GM06990 (cell line): ENCODE measurements at regions not wholly inside any gene's neighbourhood (a gene's known extent, or its start where the extent isn't known, plus 50 kb on each side); places are given as distances from the start of the nearest gene placed in this dataset.

Experiments used
- DNase-seq: peaks from one replicate; pipeline ENCODE4 v3.0.0-alpha.2; 2011; ENCODE audit not compliant: insufficient read length; ENCODE audit errors: extremely low read depth
- H3K27me3 ChIP-seq: replicated peaks from 2 replicates; pipeline ENCODE4 v1.6.0; 2011; ENCODE audit warnings: low read length; ENCODE audit not compliant: control insufficient read depth, insufficient read depth
- H3K36me3 ChIP-seq: 2 replicates; pipeline ENCODE4 v1.5.1; 2011; ENCODE audit warnings: low read length; ENCODE audit not compliant: control insufficient read depth, insufficient read depth
- H3K4me3 ChIP-seq: replicated peaks from 2 replicates; pipeline ENCODE4 v1.5.1; 2011; ENCODE audit warnings: low read depth, mild to moderate bottlenecking, control low read depth, low read length
- CTCF ChIP-seq: IDR thresholded peaks from 2 replicates; pipeline ENCODE4 v1.5.1; 2011; ENCODE audit warnings: low read length, control low read depth, mild to moderate bottlenecking, inconsistent platforms; ENCODE audit not compliant: insufficient read depth, poor library complexity, severe bottlenecking

- TF ChIP-seq CTCF: no peak
- Histone ChIP-seq H3K4me3 (no peak overlapping the region), H3K36me3 (no peaks in the 10 kb centered on the region), H3K27me3 (no peaks in the 10 kb centered on the region)
- no peak for DNase-seq
Observed at GRCh38 chr3:150311156-150311555, 96.9 kb upstream of the TSC22D2 start.

- no peak for DNase-seq
- no peak for TF ChIP-seq CTCF
- no peaks in the 10 kb centered on the region for H3K27me3 ChIP-seq
- H3K36me3 ChIP-seq: no peaks in the 10 kb centered on the region
- no peak overlapping the region for H3K4me3 ChIP-seq
Observed at GRCh38 chr3:150309557-150309956, 98.5 kb upstream of the TSC22D2 start.

- Histone ChIP-seq H3K36me3 (no peaks in the 10 kb centered on the region), H3K4me3 (no peak overlapping the region), H3K27me3 (no peaks in the 10 kb centered on the region)
- TF ChIP-seq CTCF: no peak
- DNase-seq: no peak
Observed at GRCh38 chr3:150309257-150309542, 98.9 kb upstream of the TSC22D2 start.

GRCh38 chr3:150308481-150309256 is 99.4 kb upstream of the TSC22D2 start:
- Histone ChIP-seq H3K4me3 (no peak overlapping the region), H3K36me3 (no peaks in the 10 kb centered on the region), H3K27me3 (no peaks in the 10 kb centered on the region; the same call in 1 of the 2 replicates)
- no peak for TF ChIP-seq CTCF
- DNase-seq: no peak

GRCh38 chr3:150308037-150308319 is 100.1 kb upstream of the TSC22D2 start:
- no peak overlapping the region for H3K4me3 ChIP-seq
- no peak for TF ChIP-seq CTCF
- H3K36me3 ChIP-seq: no peaks in the 10 kb centered on the region
- no peak for DNase-seq
- H3K27me3 ChIP-seq: no peaks in the 10 kb centered on the region; the same call in 1 of the 2 replicates

GRCh38 chr3:150307311-150308036 is 100.6 kb upstream of the TSC22D2 start:
- Histone ChIP-seq H3K36me3 (no peaks in the 10 kb centered on the region), H3K27me3 (no peaks in the 10 kb centered on the region; the same call in 1 of the 2 replicates), H3K4me3 (no peak overlapping the region)
- DNase-seq: no peak
- TF ChIP-seq CTCF: no peak
